Caco-2 (cell line): ENCODE measurements at regions not wholly inside any gene's neighbourhood (a gene's known extent, or its start where the extent isn't known, plus 50 kb on each side); places are given as distances from the start of the nearest gene placed in this dataset.

Experiments used
- BruUV-seq: library from RNA; stranded (reverse); fragments of 400-500 nt; replicated peaks from 2 replicates; lab custom pipeline; 2021; lab: Mats Ljungman, UMichigan
- CTCF ChIA-PET: fragments of 300-600 bp; sonication (Branson Sonifier 250); formaldehyde crosslinking; loops from one replicate; lab custom pipeline; 2022; ENCODE audit warnings: antibody characterized with exemption; lab: Charles Lee
- POLR2A ChIA-PET: fragments of 300-600 bp; sonication (Branson Sonifier 250); formaldehyde crosslinking; loops from one replicate; lab custom pipeline; 2022; ENCODE audit warnings: antibody characterized with exemption; lab: Charles Lee
- DNase-seq, 2 experiments: peaks; one replicate each; pipeline versions ENCODE4 v3.0.0 to v3.0.0-alpha.2; 2020 to 2022
- H3K27me3 ChIP-seq: replicated peaks from 2 replicates; pipeline ENCODE4 v1.6.0; 2011; ENCODE audit warnings: low read length; ENCODE audit not compliant: control insufficient read depth, insufficient read depth
- H3K36me3 ChIP-seq: 2 replicates; pipeline ENCODE4 v1.5.1; 2011; ENCODE audit warnings: low read length; ENCODE audit not compliant: control insufficient read depth, insufficient read depth
- H3K4me1 ChIP-seq: fragments of 250-450 bp; sonication (Bioruptor Pico); 2 replicates; pipeline ENCODE4 v1.5.1; 2020; ENCODE audit warnings: mild to moderate bottlenecking
- H3K4me3 ChIP-seq: 2 replicates; pipeline ENCODE4 v1.5.1; 2011; ENCODE audit warnings: low read depth, mild to moderate bottlenecking, control low read depth, low read length
- H3K9me3 ChIP-seq: fragments of 250-450 bp; sonication (Bioruptor Pico); 2 replicates; pipeline ENCODE4 v1.5.1; 2020; ENCODE audit warnings: mild to moderate bottlenecking, moderate library complexity
- H3K27ac Mint-ChIP-seq: one replicate; pipeline ENCODE4 v1.8.0; 2022; ENCODE audit warnings: mixed read lengths; ENCODE audit not compliant: unreplicated experiment
- H3K27me3 Mint-ChIP-seq: one replicate; pipeline ENCODE4 v1.8.0; 2022; ENCODE audit warnings: mixed read lengths; ENCODE audit not compliant: insufficient read depth, unreplicated experiment
- H3K36me3 Mint-ChIP-seq: one replicate; pipeline ENCODE4 v1.8.0; 2022; ENCODE audit warnings: mild to moderate bottlenecking, mixed read lengths; ENCODE audit not compliant: insufficient read depth, unreplicated experiment
- H3K4me1 Mint-ChIP-seq: one replicate; pipeline ENCODE4 v1.8.0; 2022; ENCODE audit warnings: low read depth, mixed read lengths; ENCODE audit not compliant: unreplicated experiment
- H3K4me3 Mint-ChIP-seq: one replicate; pipeline ENCODE4 v1.8.0; 2022; ENCODE audit warnings: mild to moderate bottlenecking, moderate library complexity, mixed read lengths; ENCODE audit not compliant: unreplicated experiment
- H3K9me3 Mint-ChIP-seq: one replicate; pipeline ENCODE4 v1.8.0; 2022; ENCODE audit warnings: mixed read lengths; ENCODE audit not compliant: unreplicated experiment
- intact Hi-C: fragments of 100-400 bp; cut with micrococcal nuclease; formaldehyde crosslinking; loops from one replicate; pipeline ENCODE4 v1.10.0; 2022; ENCODE audit not compliant: unreplicated experiment
- TF ChIP-seq, protein P1 (sequence below), 2 experiments: fragments of 200-600 bp in 1 of 2; IDR thresholded peaks; 1 replicate in 1 of 2; 2 replicates in 1 of 2; pipeline versions ENCODE4 v1.5.1 to v1.8.0; 2011 to 2022; ENCODE audit warnings: antibody characterized with exemption in 1 of 2, control low read depth in 1 of 2, inconsistent platforms in 1 of 2, low read depth in 1 of 2, low read length in 1 of 2, mild to moderate bottlenecking in 1 of 2, moderate library complexity in 1 of 2; ENCODE audit not compliant: insufficient read depth in 1 of 2, severe bottlenecking in 1 of 2, unreplicated experiment in 1 of 2

DNA sequence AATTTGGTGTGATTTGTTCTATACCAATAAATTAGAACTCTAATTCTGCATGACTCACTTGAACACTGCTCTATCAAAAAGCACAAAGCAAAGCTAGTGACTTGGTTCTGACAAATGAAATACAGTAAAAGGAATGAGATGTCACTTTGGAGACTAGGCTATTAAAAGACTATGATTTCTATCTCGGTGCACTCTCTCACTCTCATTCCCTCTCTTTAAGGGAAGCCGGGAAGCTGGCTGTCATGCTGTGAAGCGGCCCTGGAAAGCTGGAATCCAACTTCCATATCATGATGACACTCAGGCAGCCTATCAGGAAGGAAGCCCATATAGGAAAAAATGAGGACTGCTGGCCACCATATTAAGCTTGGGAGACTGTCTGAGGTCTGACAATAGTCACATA, 590.1 kb upstream of the CBLB start:
- Mint-ChIP-seq H3K4me1 (no peaks in the 10 kb centered on the region), H3K9me3 (peaks cover 10% of the 10 kb centered on the region), H3K4me3 (no peak overlapping the region), H3K27me3 (peaks cover 2% of the 10 kb centered on the region), H3K36me3 (no peaks in the 10 kb centered on the region), H3K27ac (no peak overlapping the region)
- intact Hi-C loops = no loop called here
- BruUV-seq = no TSS peak
- ChIA-PET CTCF (no interaction called here), POLR2A (no interaction called here)
- no peak for DNase-seq
- H3K36me3 ChIP-seq = no peaks in the 10 kb centered on the region
- TF ChIP-seq, protein P1, sequence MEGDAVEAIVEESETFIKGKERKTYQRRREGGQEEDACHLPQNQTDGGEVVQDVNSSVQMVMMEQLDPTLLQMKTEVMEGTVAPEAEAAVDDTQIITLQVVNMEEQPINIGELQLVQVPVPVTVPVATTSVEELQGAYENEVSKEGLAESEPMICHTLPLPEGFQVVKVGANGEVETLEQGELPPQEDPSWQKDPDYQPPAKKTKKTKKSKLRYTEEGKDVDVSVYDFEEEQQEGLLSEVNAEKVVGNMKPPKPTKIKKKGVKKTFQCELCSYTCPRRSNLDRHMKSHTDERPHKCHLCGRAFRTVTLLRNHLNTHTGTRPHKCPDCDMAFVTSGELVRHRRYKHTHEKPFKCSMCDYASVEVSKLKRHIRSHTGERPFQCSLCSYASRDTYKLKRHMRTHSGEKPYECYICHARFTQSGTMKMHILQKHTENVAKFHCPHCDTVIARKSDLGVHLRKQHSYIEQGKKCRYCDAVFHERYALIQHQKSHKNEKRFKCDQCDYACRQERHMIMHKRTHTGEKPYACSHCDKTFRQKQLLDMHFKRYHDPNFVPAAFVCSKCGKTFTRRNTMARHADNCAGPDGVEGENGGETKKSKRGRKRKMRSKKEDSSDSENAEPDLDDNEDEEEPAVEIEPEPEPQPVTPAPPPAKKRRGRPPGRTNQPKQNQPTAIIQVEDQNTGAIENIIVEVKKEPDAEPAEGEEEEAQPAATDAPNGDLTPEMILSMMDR (IDR thresholded peaks at IDR 0.05; ENCODE audit: insufficient read depth in 1 of 2, low read depth in 1 of 2, low read length in 1 of 2, severe bottlenecking in 1 of 2, unreplicated experiment in 1 of 2) = no peak
- no peaks in the 10 kb centered on the region for H3K4me1 ChIP-seq
- no peak overlapping the region for H3K4me3 ChIP-seq
- no peaks in the 10 kb centered on the region for H3K9me3 ChIP-seq
- no peaks in the 10 kb centered on the region for H3K27me3 ChIP-seq

DNA sequence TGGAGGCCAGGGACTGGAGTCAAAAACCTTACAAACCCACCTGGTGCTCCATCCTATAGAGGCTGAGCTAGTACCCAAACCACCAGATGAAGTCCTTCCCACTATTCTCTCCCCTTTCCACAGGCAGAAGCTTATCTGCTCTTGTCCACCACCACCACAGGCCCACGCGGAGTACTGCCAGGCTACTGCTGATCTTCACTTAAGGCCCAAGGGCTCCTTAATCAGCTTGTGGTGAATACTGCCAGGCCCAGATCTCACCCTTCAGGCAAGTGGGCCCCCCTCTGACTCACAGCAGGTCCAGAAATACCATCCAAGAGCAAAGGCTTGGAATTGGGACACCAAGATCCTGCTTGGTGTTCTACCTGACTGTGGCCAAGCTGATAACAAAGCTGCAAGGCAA, 598.1 kb upstream of the CBLB start:
- no peak overlapping the region for H3K27ac Mint-ChIP-seq
- no TSS peak for BruUV-seq
- H3K4me3 ChIP-seq = no peak overlapping the region
- POLR2A ChIA-PET = interaction anchor here (0.6 kb wide), 1 partner anchor 210 kb away, joined by 3 read pairs; no protein-coding TSS in a partner anchor
- no peak overlapping the region for H3K4me3 Mint-ChIP-seq
- CTCF ChIA-PET = no interaction called here
- H3K36me3 ChIP-seq = no peaks in the 10 kb centered on the region
- intact Hi-C loops = no loop called here
- H3K4me1 ChIP-seq = no peaks in the 10 kb centered on the region; the same call in 1 of the 2 replicates
- H3K9me3 Mint-ChIP-seq = no peaks in the 10 kb centered on the region
- DNase-seq = peak in 1 of 2 experiments; percentile 21
- H3K27me3 ChIP-seq = no peaks in the 10 kb centered on the region
- H3K9me3 ChIP-seq = no peaks in the 10 kb centered on the region
- no peaks in the 10 kb centered on the region for H3K27me3 Mint-ChIP-seq
- no peaks in the 10 kb centered on the region for H3K36me3 Mint-ChIP-seq
- no peaks in the 10 kb centered on the region for H3K4me1 Mint-ChIP-seq
- TF ChIP-seq, protein P1 (IDR thresholded peaks at IDR 0.05; ENCODE audit: insufficient read depth in 1 of 2, low read depth in 1 of 2, low read length in 1 of 2, severe bottlenecking in 1 of 2, unreplicated experiment in 1 of 2) = no peak

DNA sequence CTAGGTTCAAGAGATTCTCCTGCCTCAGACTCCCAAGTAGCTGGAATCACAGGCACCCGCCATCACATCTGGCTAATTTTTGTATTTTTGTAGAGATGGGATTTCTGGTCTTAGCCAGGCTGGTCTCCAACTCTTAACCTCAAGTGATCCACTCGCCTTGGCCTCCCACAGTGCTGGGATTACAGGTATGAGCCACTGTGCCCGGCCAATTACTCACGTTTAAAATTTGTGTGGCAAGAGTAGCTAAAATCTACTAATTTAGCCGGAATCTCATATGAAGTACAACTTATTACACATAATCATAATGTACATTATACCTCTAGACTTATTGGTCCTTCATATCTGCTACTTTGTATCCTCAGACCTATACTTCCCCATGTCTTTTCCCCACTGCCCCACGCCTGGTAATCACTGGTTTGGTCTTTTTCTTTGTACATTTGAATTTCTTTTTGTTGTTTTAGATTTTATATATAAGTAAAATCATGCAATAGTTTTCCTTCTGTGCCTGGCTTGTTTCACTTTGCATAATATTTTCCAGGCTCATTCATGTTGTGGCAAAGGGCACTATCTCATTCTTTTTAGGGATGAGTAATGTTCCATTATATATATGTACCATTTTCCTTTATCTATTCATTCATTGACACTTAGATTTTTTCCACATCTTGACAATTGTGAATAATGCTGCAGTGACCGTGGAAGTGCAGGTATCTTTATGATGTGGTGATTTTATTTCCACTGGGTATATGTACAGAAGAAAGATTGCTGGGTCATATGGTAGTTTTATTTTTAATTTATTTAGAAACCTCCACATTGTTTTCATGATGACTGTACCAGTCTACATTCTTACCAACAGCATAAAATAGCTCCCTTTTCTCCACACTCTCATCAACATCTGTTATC, 605.0 kb upstream of the CBLB start:
- intact Hi-C loops = no loop called here
- Mint-ChIP-seq H3K9me3 (no peaks in the 10 kb centered on the region), H3K27ac (no peak overlapping the region), H3K36me3 (no peaks in the 10 kb centered on the region), H3K27me3 (no peaks in the 10 kb centered on the region), H3K4me1 (no peaks in the 10 kb centered on the region), H3K4me3 (no peak overlapping the region)
- TF ChIP-seq, protein P1 (IDR thresholded peaks at IDR 0.05; ENCODE audit: insufficient read depth in 1 of 2, low read depth in 1 of 2, low read length in 1 of 2, severe bottlenecking in 1 of 2, unreplicated experiment in 1 of 2) = no peak
- no TSS peak for BruUV-seq
- ChIA-PET CTCF (no interaction called here), POLR2A (no interaction called here)
- no peak overlapping the region for H3K4me3 ChIP-seq
- no peak for DNase-seq
- no peaks in the 10 kb centered on the region for H3K27me3 ChIP-seq
- H3K4me1 ChIP-seq = no peaks in the 10 kb centered on the region
- no peaks in the 10 kb centered on the region for H3K36me3 ChIP-seq
- H3K9me3 ChIP-seq = no peaks in the 10 kb centered on the region
